Adrenal gland (tissue), 9 donors: ENCODE measurements at regions not wholly inside any gene's neighbourhood (a gene's known extent, or its start where the extent isn't known, plus 50 kb on each side); places are given as distances from the start of the nearest gene placed in this dataset.

Experiments used
- DNase-seq, 7 donors: peaks; one replicate each; pipeline ENCODE4 v3.0.0-alpha.2; 2019 to 2020
- H3K27ac ChIP-seq, 5 donors: fragments of 200-600 bp; sonication (generic) in 4 of 5; 1 replicate in 3 of 5; 2 replicates in 2 of 5; pipeline versions ENCODE4 v1.5.1 to v1.8.0; 2016 to 2020; ENCODE audit warnings: mild to moderate bottlenecking in 1 of 5
- H3K27me3 ChIP-seq: fragments of 200-600 bp; 2 replicates; pipeline ENCODE4 v1.8.0; 2021
- H3K36me3 ChIP-seq, 2 donors: fragments of 200-600 bp; replicated peaks in 1 of 2; 1 replicate in 1 of 2; 2 replicates in 1 of 2; pipeline versions ENCODE4 v1.5.1 to v1.8.0; 2018 to 2022
- H3K4me1 ChIP-seq, 2 donors: fragments of 200-600 bp; replicated peaks in 1 of 2; 1 replicate in 1 of 2; 2 replicates in 1 of 2; pipeline versions ENCODE4 v1.5.1 to v1.8.0; 2018 to 2021
- H3K4me3 ChIP-seq, 4 donors: fragments of 200-600 bp; sonication (generic) in 3 of 4; one replicate each; pipeline ENCODE4 v1.5.1; 2016 to 2018
- H3K9me3 ChIP-seq, 3 donors: fragments of 200-600 bp; sonication (generic) in 1 of 3; replicated peaks in 1 of 3; 1 replicate in 2 of 3; 2 replicates in 1 of 3; pipeline versions ENCODE4 v1.5.1 to v1.8.0; 2016 to 2021
- POLR2A ChIP-seq, 2 donors: fragments of 450-650 bp; IDR thresholded peaks; one replicate each; pipeline ENCODE4 v1.6.1; 2017; ENCODE audit warnings: antibody characterized with exemption in 2 of 2, mild to moderate bottlenecking in 2 of 2, moderate library complexity in 1 of 2
- WGBS, 4 donors: extraction: QIAGEN DNeasy Blood & Tissue Kit in 2 of 4; methylation state at CpG; one replicate each; pipeline versions ENCODE4 v1.1.5 to v1.1.7; 2013 to 2017; 5-methylcytosine and 5-hydroxymethylcytosine counted together
- intact Hi-C, 2 donors: fragments of 100-400 bp; cut with DNase I; formaldehyde crosslinking; loops; one replicate each; pipeline versions ENCODE4 v1.14.1 to v1.15.0; 2022 to 2023
- small RNA-seq, 2 donors: library from RNA; depleted of rRNA; stranded (forward); fragments of <200 nt; gene quantifications; one replicate each; pipeline ENCODE3, GENCODE V24; 2016
- TF ChIP-seq, protein P1 (sequence below), 6 experiments: fragments of 450-650 bp in 4 of 6; fragments of 200-600 bp in 2 of 6; sonication (generic) in 1 of 6; IDR thresholded peaks; 1 replicate in 5 of 6; 2 replicates in 1 of 6; pipeline versions ENCODE4 v1.5.1 to v1.8.0; 2016 to 2021; ENCODE audit warnings: antibody characterized with exemption in 6 of 6, mild to moderate bottlenecking in 2 of 6, moderate library complexity in 1 of 6
- donor health status: healthy with polysubstance abuse.
- donor health status: Bipolar disorder and iron deficiency.
- donor health status: DM: yes; HTN: yes; CAD: no.
- donor health status: DM: no; HTN: no; CAD: no.
- donor health status: DM: no; HTN: no; CAD: no.

DNA sequence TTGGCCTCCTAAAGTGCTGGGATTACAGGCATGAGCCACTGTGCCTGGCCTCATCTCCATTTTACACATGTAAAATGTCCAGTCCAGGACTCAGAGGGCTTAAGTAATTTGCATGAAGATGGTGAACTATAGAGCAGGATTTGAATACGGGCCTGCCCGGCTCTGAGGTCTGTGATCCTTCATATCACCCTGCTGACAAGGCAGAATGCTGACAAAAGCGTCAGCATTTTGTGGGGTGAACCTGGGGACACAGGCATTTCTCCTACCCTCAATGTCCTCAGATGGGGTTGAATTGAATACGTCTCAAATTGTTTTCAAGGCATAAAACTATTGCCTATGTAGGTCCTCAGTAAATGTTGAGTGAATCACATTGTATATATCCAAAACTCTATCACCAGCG lies 57.2 kb upstream of the GATA6 start:
- intact Hi-C loops, result no loop called here
- 86 to 92% (median 91%) methylated on average over 5 of the region's 5 CpGs for WGBS, 4 donors
- H3K9me3 ChIP-seq, result no peaks in the 10 kb centered on the region
- DNase-seq, result no peak
- no peaks in the 10 kb centered on the region for H3K27me3 ChIP-seq
- peaks cover 4 to 5% of the 10 kb centered on the region in 2 donors for H3K4me1 ChIP-seq
- no peak overlapping the region for H3K4me3 ChIP-seq
- no peak overlapping the region for H3K27ac ChIP-seq
- H3K36me3 ChIP-seq, result no peaks in the 10 kb centered on the region
- TF ChIP-seq, protein P1, sequence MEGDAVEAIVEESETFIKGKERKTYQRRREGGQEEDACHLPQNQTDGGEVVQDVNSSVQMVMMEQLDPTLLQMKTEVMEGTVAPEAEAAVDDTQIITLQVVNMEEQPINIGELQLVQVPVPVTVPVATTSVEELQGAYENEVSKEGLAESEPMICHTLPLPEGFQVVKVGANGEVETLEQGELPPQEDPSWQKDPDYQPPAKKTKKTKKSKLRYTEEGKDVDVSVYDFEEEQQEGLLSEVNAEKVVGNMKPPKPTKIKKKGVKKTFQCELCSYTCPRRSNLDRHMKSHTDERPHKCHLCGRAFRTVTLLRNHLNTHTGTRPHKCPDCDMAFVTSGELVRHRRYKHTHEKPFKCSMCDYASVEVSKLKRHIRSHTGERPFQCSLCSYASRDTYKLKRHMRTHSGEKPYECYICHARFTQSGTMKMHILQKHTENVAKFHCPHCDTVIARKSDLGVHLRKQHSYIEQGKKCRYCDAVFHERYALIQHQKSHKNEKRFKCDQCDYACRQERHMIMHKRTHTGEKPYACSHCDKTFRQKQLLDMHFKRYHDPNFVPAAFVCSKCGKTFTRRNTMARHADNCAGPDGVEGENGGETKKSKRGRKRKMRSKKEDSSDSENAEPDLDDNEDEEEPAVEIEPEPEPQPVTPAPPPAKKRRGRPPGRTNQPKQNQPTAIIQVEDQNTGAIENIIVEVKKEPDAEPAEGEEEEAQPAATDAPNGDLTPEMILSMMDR (IDR thresholded peaks at IDR 0.05), result no peak
- no peak for TF ChIP-seq POLR2A (IDR thresholded peaks at IDR 0.05)

DNA sequence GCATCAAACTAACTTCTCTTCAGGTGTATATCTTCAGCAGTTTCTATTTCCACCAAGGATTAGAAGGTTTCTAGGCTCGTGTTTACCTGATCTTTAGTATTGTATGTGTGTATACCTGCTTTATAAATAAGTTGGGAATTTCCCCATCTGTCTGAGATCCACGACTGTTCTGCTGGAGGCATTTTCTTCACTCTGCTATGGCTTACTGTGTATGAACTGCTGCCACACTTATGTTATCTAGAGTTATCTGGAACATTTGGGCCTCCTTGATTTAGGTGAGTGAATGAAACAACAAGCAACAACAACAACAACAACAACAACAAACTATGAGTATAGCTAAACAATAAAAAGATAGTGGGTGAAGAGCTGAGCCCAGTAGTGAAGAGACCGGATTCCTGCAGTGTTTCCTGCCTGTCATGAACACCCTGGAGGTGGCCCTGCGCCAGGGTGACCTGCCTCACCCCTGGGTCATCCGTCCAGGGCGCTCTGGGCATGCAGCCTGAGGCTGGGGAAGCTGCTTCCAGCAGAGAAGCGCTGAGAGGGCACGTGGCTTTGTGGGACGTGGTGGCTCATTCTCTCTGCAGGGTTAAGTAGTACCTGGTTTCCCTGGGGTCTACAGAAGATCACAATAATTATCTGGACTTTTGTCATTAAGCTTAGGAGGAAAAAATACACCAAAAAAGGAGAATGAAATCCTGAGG lies 56.1 kb upstream of the GATA6 start:
- DNase-seq, result peak; percentile 71 to 91 (median 81)
- H3K27ac ChIP-seq, result no peak overlapping the region
- TF ChIP-seq POLR2A (IDR thresholded peaks at IDR 0.05), result no peak
- TF ChIP-seq, protein P1 (IDR thresholded peaks at IDR 0.05), result no peak
- H3K36me3 ChIP-seq, result no peaks in the 10 kb centered on the region
- no peaks in the 10 kb centered on the region for H3K27me3 ChIP-seq
- peaks cover 4 to 5% of the 10 kb centered on the region in 2 donors for H3K4me1 ChIP-seq
- intact Hi-C loops, result no loop called here
- H3K9me3 ChIP-seq, result no peaks in the 10 kb centered on the region
- WGBS, 4 donors, result 29 to 46% (median 39%) methylated on average over 9 of the region's 9 CpGs
- no peak overlapping the region for H3K4me3 ChIP-seq

DNA sequence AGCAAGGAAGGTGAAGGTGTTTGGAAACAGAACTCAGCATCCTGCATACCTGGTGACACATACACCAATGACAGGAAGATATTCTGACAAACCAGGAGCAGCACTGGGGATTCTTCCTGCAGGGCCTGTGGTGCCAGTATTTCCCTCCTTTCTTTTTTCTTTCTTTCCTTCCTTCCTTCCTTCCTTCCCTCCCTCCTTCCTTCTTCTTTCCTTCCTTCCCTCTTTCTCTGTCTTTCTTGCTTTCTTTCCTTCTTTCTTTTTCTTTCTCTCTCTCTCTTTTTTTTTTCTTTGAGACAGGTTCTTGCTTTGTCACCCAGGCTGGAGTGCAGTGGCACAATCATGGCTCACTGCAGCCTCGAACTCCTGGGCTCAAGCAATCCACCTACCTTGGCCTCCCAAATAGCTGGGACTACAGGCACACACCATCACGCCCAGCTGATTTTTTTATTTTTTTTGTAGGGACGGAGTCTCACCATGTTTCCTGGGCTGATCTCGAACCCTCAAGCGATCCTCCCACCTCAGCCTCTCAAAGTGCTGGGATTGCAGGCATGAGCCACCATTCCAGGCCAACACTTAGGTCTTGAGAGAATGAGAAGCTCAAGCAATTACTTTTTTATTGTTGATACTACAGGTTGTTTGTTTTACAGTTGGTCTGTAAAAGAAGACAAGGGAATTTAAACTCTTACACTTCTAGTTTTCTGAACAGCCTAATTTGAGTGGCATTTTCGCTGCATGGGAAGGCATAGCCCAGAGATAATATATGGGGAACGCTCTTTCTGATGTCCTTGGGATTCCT lies 54.7 kb upstream of the GATA6 start:
- DNase-seq, result no peak
- no peaks in the 10 kb centered on the region for H3K27me3 ChIP-seq
- H3K27ac ChIP-seq, result no peak overlapping the region
- no peak overlapping the region for H3K4me3 ChIP-seq
- intact Hi-C loops, result no loop called here
- TF ChIP-seq, protein P1 (IDR thresholded peaks at IDR 0.05), result no peak
- TF ChIP-seq POLR2A (IDR thresholded peaks at IDR 0.05), result no peak
- 86 to 98% (median 92%) methylated on average over 7 of the region's 7 CpGs for WGBS, 4 donors
- H3K9me3 ChIP-seq, result no peaks in the 10 kb centered on the region
- peaks cover 4 to 5% of the 10 kb centered on the region in 2 donors for H3K4me1 ChIP-seq
- no peaks in the 10 kb centered on the region for H3K36me3 ChIP-seq

DNA sequence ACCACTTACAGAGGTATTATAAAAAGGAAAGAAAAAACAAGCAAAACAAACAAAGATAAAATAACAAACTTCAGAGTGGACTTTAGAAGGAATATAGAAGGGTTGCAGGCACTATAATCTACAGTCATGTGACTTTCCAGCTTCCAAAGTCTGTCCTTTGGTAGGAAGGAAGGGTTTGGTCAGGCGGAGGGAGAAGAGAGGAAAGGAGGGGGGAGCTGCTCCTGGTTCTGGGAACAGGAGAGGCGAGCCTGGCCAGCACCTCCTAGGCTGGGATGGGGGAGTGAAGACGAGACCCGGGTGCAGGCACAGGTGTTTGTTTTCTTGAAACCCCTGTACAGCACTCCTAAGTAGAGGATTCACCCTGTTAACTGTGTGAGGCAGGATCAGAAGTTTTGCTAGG lies 53.8 kb upstream of the GATA6 start:
- TF ChIP-seq, protein P1 (IDR thresholded peaks at IDR 0.05), result no peak
- no peak for TF ChIP-seq POLR2A (IDR thresholded peaks at IDR 0.05)
- intact Hi-C loops, result no loop called here
- Histone ChIP-seq H3K9me3 (no peaks in the 10 kb centered on the region), H3K27ac (no peak overlapping the region), H3K4me1 (peaks cover 4 to 5% of the 10 kb centered on the region in 2 donors), H3K4me3 (no peak overlapping the region), H3K27me3 (no peaks in the 10 kb centered on the region), H3K36me3 (no peaks in the 10 kb centered on the region)
- WGBS, 4 donors, result 51 to 71% (median 66%) methylated on average over 4 of the region's 4 CpGs
- DNase-seq, result no peak

Small RNA genes in the stretch of these regions (small RNA-seq; reads per million reads assigned to genes)
- gene RNA5SP451, result 0 reads per million in 2 donors
